Activated naive CD8-positive, alpha-beta T cell treated with anti-CD3 and anti-CD28 coated beads, Interleukin-2, amount 50 U/mL, for 24 hours (primary cell): ENCODE measurements at regions not wholly inside any gene's neighbourhood (a gene's known extent, or its start where the extent isn't known, plus 50 kb on each side); places are given as distances from the start of the nearest gene placed in this dataset.
"Not testable (repeated sequence)": the region's sequence is repeated elsewhere in the genome, so short reads cannot be mapped to it uniquely, and the experiment has no call there.

ENCODE experiments used
- ATAC-seq: fragments of 150-1000 bp; cut with Tn5 transposase; one replicate; pipeline ENCODE4 v1.10.0; 2021
- DNase-seq: peaks from one replicate; pipeline ENCODE4 v3.0.0; 2021
- H3K27ac Mint-ChIP-seq: one replicate; pipeline ENCODE4 v1.8.0; 2021; ENCODE audit warnings: mild to moderate bottlenecking, mixed read lengths
- H3K27me3 Mint-ChIP-seq: one replicate; pipeline ENCODE4 v1.8.0; 2021; ENCODE audit warnings: mixed read lengths
- H3K36me3 Mint-ChIP-seq: one replicate; pipeline ENCODE4 v1.8.0; 2021; ENCODE audit warnings: low read depth, mixed read lengths
- H3K4me1 Mint-ChIP-seq: one replicate; pipeline ENCODE4 v1.8.0; 2021; ENCODE audit warnings: mixed read lengths
- H3K4me3 Mint-ChIP-seq: one replicate; pipeline ENCODE4 v1.8.0; 2021; ENCODE audit warnings: mild to moderate bottlenecking, moderate library complexity, mixed read lengths
- H3K9me3 Mint-ChIP-seq: one replicate; pipeline ENCODE4 v1.8.0; 2021; ENCODE audit warnings: mixed read lengths

- no peaks in the 10 kb centered on the region for H3K9me3 Mint-ChIP-seq
- no peak overlapping the region for H3K4me3 Mint-ChIP-seq
- no peak for ATAC-seq
These were observed 114.1 kb downstream of the ADAMTS15 start for GRCh38 chr11:130562549-130562948.

GRCh38 chr11:130566360-130566759 lies 117.9 kb downstream of the ADAMTS15 start:
- not testable (repeated sequence) for H3K27me3 Mint-ChIP-seq, H3K36me3 Mint-ChIP-seq, ATAC-seq, H3K4me3 Mint-ChIP-seq, H3K9me3 Mint-ChIP-seq, DNase-seq, H3K27ac Mint-ChIP-seq, H3K4me1 Mint-ChIP-seq

More at GRCh38 chr11:130562549-130562948, 114.1 kb downstream of the ADAMTS15 start:
- Mint-ChIP-seq H3K27ac (no peak overlapping the region), H3K27me3 (peaks cover 4% of the 10 kb centered on the region), H3K36me3 (no peaks in the 10 kb centered on the region), H3K4me1 (no peaks in the 10 kb centered on the region)
- no peak for DNase-seq

- no peaks in the 10 kb centered on the region for H3K9me3 Mint-ChIP-seq
- H3K4me3 Mint-ChIP-seq: no peak overlapping the region
- H3K36me3 Mint-ChIP-seq: no peaks in the 10 kb centered on the region
- DNase-seq: no peak
- H3K27ac Mint-ChIP-seq: no peak overlapping the region
- H3K4me1 Mint-ChIP-seq: no peaks in the 10 kb centered on the region
- no peaks in the 10 kb centered on the region for H3K27me3 Mint-ChIP-seq
- no peak for ATAC-seq
These were observed 123.1 kb downstream of the ADAMTS15 start for GRCh38 chr11:130571519-130571918.

GRCh38 chr11:130571947-130572584 lies 123.6 kb downstream of the ADAMTS15 start:
- no peak for ATAC-seq
- H3K36me3 Mint-ChIP-seq: no peaks in the 10 kb centered on the region

DNA sequence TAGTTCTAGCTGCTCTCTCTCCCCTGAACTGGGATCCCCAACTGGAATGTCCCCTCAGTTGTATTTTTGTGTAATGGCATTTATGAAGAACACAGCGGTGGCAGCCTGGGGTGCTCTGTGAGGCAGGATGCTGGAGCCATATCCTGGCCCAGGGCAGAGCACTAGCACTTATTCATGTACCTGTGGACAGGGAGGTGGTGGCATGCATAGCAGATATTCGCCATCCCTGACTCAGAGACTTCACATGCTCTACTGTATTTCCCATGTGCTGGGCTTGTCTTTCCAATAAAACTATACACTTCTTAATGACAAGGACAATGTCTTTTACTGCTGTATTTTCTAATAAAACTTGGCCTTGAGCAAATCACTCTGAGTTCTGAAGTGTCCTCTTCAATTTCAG lies 125.3 kb downstream of the ADAMTS15 start:
- DNase-seq (no peak), ATAC-seq (no peak)
- H3K4me1 Mint-ChIP-seq: no peaks in the 10 kb centered on the region
- no peak overlapping the region for H3K27ac Mint-ChIP-seq
- no peak overlapping the region for H3K4me3 Mint-ChIP-seq
- H3K27me3 Mint-ChIP-seq: no peaks in the 10 kb centered on the region
- H3K9me3 Mint-ChIP-seq: no peaks in the 10 kb centered on the region
- no peaks in the 10 kb centered on the region for H3K36me3 Mint-ChIP-seq

More at GRCh38 chr11:130571947-130572584, 123.6 kb downstream of the ADAMTS15 start:
- Mint-ChIP-seq H3K4me3 (no peak overlapping the region), H3K27ac (no peak overlapping the region), H3K4me1 (no peaks in the 10 kb centered on the region), H3K9me3 (no peaks in the 10 kb centered on the region), H3K27me3 (no peaks in the 10 kb centered on the region)
- no peak for DNase-seq

- H3K4me3 Mint-ChIP-seq: no peak overlapping the region
- ATAC-seq: no peak
- no peak overlapping the region for H3K27ac Mint-ChIP-seq
- H3K4me1 Mint-ChIP-seq: no peaks in the 10 kb centered on the region
- no peak for DNase-seq
- H3K27me3 Mint-ChIP-seq: no peaks in the 10 kb centered on the region
- H3K9me3 Mint-ChIP-seq: no peaks in the 10 kb centered on the region
- H3K36me3 Mint-ChIP-seq: no peaks in the 10 kb centered on the region
These were observed 126.3 kb downstream of the ADAMTS15 start for GRCh38 chr11:130574740-130575139.

- Mint-ChIP-seq H3K4me1 (no peaks in the 10 kb centered on the region), H3K4me3 (no peak overlapping the region), H3K27me3 (no peaks in the 10 kb centered on the region), H3K27ac (no peak overlapping the region), H3K9me3 (no peaks in the 10 kb centered on the region), H3K36me3 (no peaks in the 10 kb centered on the region)
- DNase-seq (no peak), ATAC-seq (no peak)
These were observed 127.7 kb downstream of the ADAMTS15 start for GRCh38 chr11:130576146-130576545.

DNA sequence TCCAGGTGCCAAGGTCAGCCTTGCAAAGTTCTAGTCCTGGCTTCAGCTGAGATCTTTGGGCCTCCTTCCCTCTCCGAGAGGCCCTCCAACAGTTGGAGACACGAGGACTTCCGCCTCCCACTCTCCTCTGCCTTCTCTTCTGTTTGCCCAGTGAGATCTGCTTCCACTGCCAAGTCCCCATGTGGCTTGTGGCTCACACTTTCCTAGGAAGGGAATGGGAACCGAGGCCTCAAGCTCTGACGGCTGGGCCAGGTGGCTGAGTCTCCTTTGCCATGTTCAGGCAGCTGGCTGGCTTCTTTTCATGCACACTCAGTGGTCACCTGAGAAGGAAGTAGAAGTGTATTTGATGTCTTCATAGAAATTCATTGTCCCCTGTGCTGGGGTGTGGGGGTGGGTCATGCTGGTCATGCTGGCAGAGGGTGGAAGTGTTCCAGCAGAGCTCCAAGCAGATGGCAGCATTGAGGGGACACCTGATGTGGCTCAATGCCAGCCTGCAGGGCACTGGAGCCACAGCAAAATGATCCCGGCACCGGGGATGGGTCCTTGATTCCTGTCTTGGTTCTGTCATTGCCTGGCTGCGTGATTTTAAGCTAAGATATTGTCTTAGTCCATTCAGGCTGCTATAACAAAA lies 130.4 kb downstream of the ADAMTS15 start:
- H3K9me3 Mint-ChIP-seq: no peaks in the 10 kb centered on the region
- no peaks in the 10 kb centered on the region for H3K4me1 Mint-ChIP-seq
- no peaks in the 10 kb centered on the region for H3K36me3 Mint-ChIP-seq
- H3K4me3 Mint-ChIP-seq: no peak overlapping the region
- peaks cover 7% of the 10 kb centered on the region for H3K27me3 Mint-ChIP-seq
- no peak overlapping the region for H3K27ac Mint-ChIP-seq
- no peak for ATAC-seq
- no peak for DNase-seq

DNA sequence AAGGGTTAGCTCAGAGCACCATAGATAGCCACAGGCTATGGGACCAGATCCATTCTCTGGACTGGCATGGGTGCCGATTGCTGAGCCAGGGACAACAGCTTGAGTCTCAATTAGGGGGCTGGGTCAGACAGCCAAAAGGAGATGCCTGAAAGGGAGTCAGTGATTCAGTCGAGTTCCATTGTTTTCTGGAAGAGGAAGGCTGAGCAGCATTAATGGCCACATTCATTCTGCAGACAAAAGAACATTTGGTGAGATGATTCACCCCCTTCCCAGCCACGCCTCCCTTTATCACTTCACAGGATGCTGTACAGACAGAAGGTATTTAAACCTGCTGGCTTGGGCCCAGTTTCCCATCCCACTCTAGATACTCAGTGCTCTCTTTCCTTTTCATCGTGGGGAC lies 131.9 kb downstream of the ADAMTS15 start:
- Mint-ChIP-seq H3K27me3 (peaks cover 7% of the 10 kb centered on the region), H3K27ac (no peak overlapping the region), H3K9me3 (no peaks in the 10 kb centered on the region), H3K4me3 (no peak overlapping the region), H3K4me1 (no peaks in the 10 kb centered on the region), H3K36me3 (no peaks in the 10 kb centered on the region)
- DNase-seq: no peak
- no peak for ATAC-seq

GRCh38 chr11:130580891-130581492 lies 132.5 kb downstream of the ADAMTS15 start:
- DNase-seq (no peak), ATAC-seq (no peak)
- Mint-ChIP-seq H3K27me3 (peaks cover 7% of the 10 kb centered on the region), H3K4me3 (no peak overlapping the region), H3K36me3 (no peaks in the 10 kb centered on the region), H3K9me3 (no peaks in the 10 kb centered on the region), H3K27ac (no peak overlapping the region), H3K4me1 (no peaks in the 10 kb centered on the region)

- no peak for ATAC-seq
These were observed 133.2 kb downstream of the ADAMTS15 start for GRCh38 chr11:130581646-130582045.

GRCh38 chr11:130582176-130582575 lies 133.7 kb downstream of the ADAMTS15 start:
- Mint-ChIP-seq H3K36me3 (no peaks in the 10 kb centered on the region), H3K27me3 (peaks cover 7% of the 10 kb centered on the region), H3K9me3 (no peaks in the 10 kb centered on the region), H3K27ac (no peak overlapping the region), H3K4me1 (no peaks in the 10 kb centered on the region), H3K4me3 (no peak overlapping the region)
- DNase-seq (no peak), ATAC-seq (no peak)

More at GRCh38 chr11:130581646-130582045, 133.2 kb downstream of the ADAMTS15 start:
- Mint-ChIP-seq H3K27ac (no peak overlapping the region), H3K9me3 (no peaks in the 10 kb centered on the region), H3K4me1 (no peaks in the 10 kb centered on the region), H3K4me3 (no peak overlapping the region), H3K36me3 (no peaks in the 10 kb centered on the region), H3K27me3 (peaks cover 7% of the 10 kb centered on the region)
- DNase-seq: no peak

- Mint-ChIP-seq H3K4me3 (no peak overlapping the region), H3K27ac (no peak overlapping the region), H3K4me1 (no peaks in the 10 kb centered on the region), H3K36me3 (no peaks in the 10 kb centered on the region), H3K27me3 (peaks cover 7% of the 10 kb centered on the region), H3K9me3 (no peaks in the 10 kb centered on the region)
- ATAC-seq: no peak
- DNase-seq: no peak
These were observed 134.5 kb downstream of the ADAMTS15 start for GRCh38 chr11:130582981-130583380.

GRCh38 chr11:130583801-130584211 lies 135.4 kb downstream of the ADAMTS15 start:
- no peak for ATAC-seq

DNA sequence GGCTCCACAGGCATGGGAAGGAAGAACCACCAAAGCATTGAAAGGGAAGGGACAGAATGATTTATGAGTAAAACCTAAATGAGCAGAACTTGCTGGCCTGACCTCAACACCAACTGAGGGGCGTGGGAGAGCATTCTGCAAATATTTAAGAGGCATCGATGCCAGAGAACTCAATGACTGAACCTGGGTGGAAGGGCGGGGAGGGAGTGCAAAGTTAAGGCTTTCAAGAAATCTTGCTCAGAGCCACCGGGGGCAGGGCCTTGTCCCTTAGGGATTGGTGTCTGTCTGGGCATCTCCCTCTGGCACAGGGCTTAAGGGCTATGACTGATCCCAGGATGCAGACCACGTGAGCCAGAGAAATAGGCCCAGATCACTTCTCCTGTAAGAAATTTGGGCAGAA lies 137.1 kb downstream of the ADAMTS15 start:
- no peak for DNase-seq
- Mint-ChIP-seq H3K27me3 (peaks cover 10% of the 10 kb centered on the region), H3K4me3 (no peak overlapping the region), H3K9me3 (no peaks in the 10 kb centered on the region), H3K36me3 (no peaks in the 10 kb centered on the region), H3K27ac (no peak overlapping the region), H3K4me1 (no peaks in the 10 kb centered on the region)
- no peak for ATAC-seq

More at GRCh38 chr11:130583801-130584211, 135.4 kb downstream of the ADAMTS15 start:
- Mint-ChIP-seq H3K36me3 (no peaks in the 10 kb centered on the region), H3K27me3 (peaks cover 7% of the 10 kb centered on the region), H3K4me3 (no peak overlapping the region), H3K9me3 (no peaks in the 10 kb centered on the region), H3K4me1 (no peaks in the 10 kb centered on the region), H3K27ac (no peak overlapping the region)
- no peak for DNase-seq
